ENCODE measurements at regions not wholly inside any gene's neighbourhood (a gene's known extent, or its start where the extent isn't known, plus 50 kb on each side); places are given as distances from the start of the nearest gene placed in this dataset.

DNA sequence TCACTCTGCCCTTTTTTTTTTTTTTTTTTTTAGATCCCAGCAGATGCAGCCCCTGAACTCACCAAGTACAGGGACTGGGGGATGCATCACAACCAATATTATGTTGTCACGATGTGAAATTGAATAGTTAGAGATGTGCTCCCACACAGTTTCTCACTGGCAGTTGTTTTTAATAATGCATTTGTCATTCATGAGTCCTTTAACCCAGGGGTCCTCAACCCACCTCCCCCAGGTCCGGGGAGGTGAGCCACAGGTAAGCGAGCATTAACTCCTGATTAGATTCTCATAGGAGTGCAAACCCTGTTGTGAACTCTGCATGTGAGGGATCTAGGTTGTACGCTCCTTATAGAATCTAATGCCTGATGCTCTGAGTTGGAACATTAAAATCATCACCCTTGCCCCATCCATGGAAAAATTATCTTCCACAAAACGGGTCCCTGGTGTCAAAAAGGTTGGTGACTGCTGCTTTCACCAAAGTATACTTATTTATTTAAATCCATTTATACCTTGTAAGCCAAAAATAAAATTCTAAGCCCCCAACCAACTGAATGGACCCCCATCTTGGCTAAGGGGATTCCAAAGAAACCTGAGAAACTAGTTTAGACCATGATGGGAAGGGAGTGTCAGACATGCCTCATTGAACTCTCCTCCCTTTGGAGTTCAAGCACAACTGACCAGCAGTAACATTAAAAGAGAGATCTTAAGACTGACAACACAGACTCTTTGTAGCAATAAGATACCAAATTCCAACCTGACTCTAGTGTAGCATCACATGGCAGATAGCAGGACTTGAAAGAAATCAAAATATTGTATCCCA, 119.3 kb upstream of the ATP1A1 start:
- H3K9me3 Mint-ChIP-seq = no peaks in the 10 kb centered on the region
- Histone ChIP-seq H3K4me1 (ENCODE audit: control insufficient read depth in 1 of 2, extremely low read depth in 1 of 2, insufficient read depth in 2 of 2, low read length in 2 of 2) (no peaks in the 10 kb centered on the region), H3K4me3 (ENCODE audit: control insufficient read depth in 1 of 2, extremely low read depth in 1 of 2, low read length in 1 of 2) (no peak overlapping the region), H3K9me3 (no peaks in the 10 kb centered on the region), H3K27me3 (replicated peaks in 1 of 2; ENCODE audit: control insufficient read depth in 2 of 2, extremely low read depth in 1 of 2, insufficient read depth in 2 of 2, low read length in 1 of 2) (peaks cover 0 to 3% of the 10 kb centered on the region in 2 experiments), H3K27ac (ENCODE audit: low read length) (no peak overlapping the region), H3K36me3 (ENCODE audit: control insufficient read depth in 2 of 2, extremely low read depth in 1 of 2, insufficient read depth in 1 of 2, low read length in 1 of 2) (no peaks in the 10 kb centered on the region)
- no peaks in the 10 kb centered on the region for H3K27me3 Mint-ChIP-seq
- peaks cover 0 to 15% (median 3%) of the 10 kb centered on the region in 3 donors for H3K4me1 Mint-ChIP-seq
- CTCF ChIA-PET = no interaction called here
- no peak for ATAC-seq (replicated peaks in 1 of 4)
- DNase-seq = no peak
- no peak overlapping the region for H3K4me3 Mint-ChIP-seq
- H3K27ac Mint-ChIP-seq = no peak overlapping the region
- no peaks in the 10 kb centered on the region for H3K36me3 Mint-ChIP-seq
- no CpG with 5 or more reads among the region's 5 CpGs for WGBS (ENCODE audit: insufficient coverage)
- POLR2A ChIA-PET = no interaction called here

DNA sequence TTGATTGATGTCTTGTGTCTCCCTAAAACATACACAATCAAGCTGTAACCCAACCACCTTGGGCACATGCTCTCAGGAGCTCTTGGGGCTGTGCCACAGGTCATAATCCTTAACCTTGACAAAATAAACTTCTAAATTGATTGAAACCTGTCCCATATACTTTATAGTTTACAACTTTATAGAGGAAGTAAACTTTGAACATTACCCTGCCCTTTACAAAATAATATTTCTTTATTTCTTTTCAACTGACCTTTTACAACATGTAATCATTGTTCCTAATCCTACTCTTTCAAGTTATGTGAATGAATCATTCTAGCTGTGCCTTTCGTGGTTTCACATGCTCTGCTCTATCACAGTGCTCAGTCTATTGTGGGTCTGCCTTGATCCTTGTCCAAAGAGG, 118.3 kb upstream of the ATP1A1 start:
- ChIA-PET POLR2A (no interaction called here), CTCF (no interaction called here)
- Mint-ChIP-seq H3K27me3 (no peaks in the 10 kb centered on the region), H3K4me3 (no peak overlapping the region), H3K27ac (peak overlapping the region in 1 of 2 donors; percentile 41), H3K4me1 (peaks cover 3 to 17% (median 5%) of the 10 kb centered on the region in 3 donors), H3K36me3 (no peaks in the 10 kb centered on the region), H3K9me3 (no peaks in the 10 kb centered on the region)
- no peak for ATAC-seq (replicated peaks in 1 of 4)
- H3K36me3 ChIP-seq (ENCODE audit: control insufficient read depth in 2 of 2, extremely low read depth in 1 of 2, insufficient read depth in 1 of 2, low read length in 1 of 2) = no peaks in the 10 kb centered on the region
- no peak overlapping the region for H3K27ac ChIP-seq (ENCODE audit: low read length)
- no CpG with 5 or more reads among the region's 1 CpG for WGBS (ENCODE audit: insufficient coverage)
- H3K27me3 ChIP-seq (replicated peaks in 1 of 2; ENCODE audit: control insufficient read depth in 2 of 2, extremely low read depth in 1 of 2, insufficient read depth in 2 of 2, low read length in 1 of 2) = peaks cover 0 to 3% of the 10 kb centered on the region in 2 experiments
- no peak for DNase-seq
- H3K4me3 ChIP-seq (ENCODE audit: control insufficient read depth in 1 of 2, extremely low read depth in 1 of 2, low read length in 1 of 2) = no peak overlapping the region
- no peaks in the 10 kb centered on the region for H3K9me3 ChIP-seq
- H3K4me1 ChIP-seq (ENCODE audit: control insufficient read depth in 1 of 2, extremely low read depth in 1 of 2, insufficient read depth in 2 of 2, low read length in 2 of 2) = no peaks in the 10 kb centered on the region

DNA sequence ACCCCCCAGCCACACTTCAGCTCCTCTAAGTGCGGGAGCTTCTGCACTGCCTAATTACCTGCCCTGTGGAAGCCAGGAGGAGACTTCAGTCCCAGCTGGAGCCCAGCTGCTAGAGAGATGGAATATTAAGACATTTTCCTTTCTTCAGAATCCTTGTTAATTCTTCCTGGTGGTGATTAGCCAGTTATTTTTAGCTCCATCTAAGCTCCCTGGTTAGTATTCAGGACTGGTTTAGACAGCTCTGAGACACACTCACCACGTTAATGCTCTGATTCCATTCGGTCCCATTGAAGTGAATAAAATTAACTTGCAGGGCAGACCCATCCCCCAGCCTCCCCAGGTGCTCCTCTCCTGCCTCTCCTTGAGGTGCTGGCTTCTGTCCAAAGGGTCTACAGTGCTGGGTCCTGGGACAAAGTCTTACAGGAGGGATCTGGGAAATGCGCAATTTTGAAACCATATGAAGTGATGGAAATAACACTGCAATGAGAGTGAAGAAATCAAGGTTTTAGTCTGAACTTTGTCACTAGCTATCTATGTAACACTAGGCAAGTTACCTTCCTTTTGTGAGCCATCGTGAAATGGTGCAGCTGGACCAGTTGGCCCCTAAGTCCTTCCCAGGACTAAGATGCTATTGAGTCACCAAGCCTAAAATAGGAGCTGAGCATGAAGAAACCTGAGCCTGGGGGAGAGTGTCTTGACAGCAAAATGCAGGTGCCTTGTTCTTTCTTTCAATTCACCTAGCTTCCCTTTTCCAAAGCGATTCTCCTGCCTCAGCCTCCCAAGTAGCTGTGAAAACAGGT, 117.4 kb upstream of the ATP1A1 start:
- H3K27me3 Mint-ChIP-seq = no peaks in the 10 kb centered on the region
- no peaks in the 10 kb centered on the region for H3K36me3 ChIP-seq (ENCODE audit: control insufficient read depth in 2 of 2, extremely low read depth in 1 of 2, insufficient read depth in 1 of 2, low read length in 1 of 2)
- no peaks in the 10 kb centered on the region for H3K9me3 ChIP-seq
- no peaks in the 10 kb centered on the region for H3K4me1 ChIP-seq (ENCODE audit: control insufficient read depth in 1 of 2, extremely low read depth in 1 of 2, insufficient read depth in 2 of 2, low read length in 2 of 2)
- H3K4me1 Mint-ChIP-seq = peaks cover 9 to 19% (median 11%) of the 10 kb centered on the region in 3 donors
- ATAC-seq (replicated peaks in 1 of 4) = no peak
- no peaks in the 10 kb centered on the region for H3K36me3 Mint-ChIP-seq
- 100% methylated on average over 1 of the region's 6 CpGs for WGBS (ENCODE audit: insufficient coverage)
- peaks cover 0 to 3% of the 10 kb centered on the region in 2 experiments for H3K27me3 ChIP-seq (replicated peaks in 1 of 2; ENCODE audit: control insufficient read depth in 2 of 2, extremely low read depth in 1 of 2, insufficient read depth in 2 of 2, low read length in 1 of 2)
- no peaks in the 10 kb centered on the region for H3K9me3 Mint-ChIP-seq
- H3K4me3 Mint-ChIP-seq = no peak overlapping the region
- H3K4me3 ChIP-seq (ENCODE audit: control insufficient read depth in 1 of 2, extremely low read depth in 1 of 2, low read length in 1 of 2) = no peak overlapping the region
- no peak overlapping the region for H3K27ac ChIP-seq (ENCODE audit: low read length)
- H3K27ac Mint-ChIP-seq = no peak overlapping the region
- POLR2A ChIA-PET = no interaction called here
- DNase-seq = no peak
- CTCF ChIA-PET = no interaction called here

GRCh38 chr1:116256286-116256649, 116.8 kb upstream of the ATP1A1 start:
- no peak for ATAC-seq (replicated peaks in 1 of 4)
- H3K4me3 ChIP-seq (ENCODE audit: control insufficient read depth in 1 of 2, extremely low read depth in 1 of 2, low read length in 1 of 2) = no peak overlapping the region
- no peaks in the 10 kb centered on the region for H3K9me3 Mint-ChIP-seq
- peaks cover 0 to 3% of the 10 kb centered on the region in 2 experiments for H3K27me3 ChIP-seq (replicated peaks in 1 of 2; ENCODE audit: control insufficient read depth in 2 of 2, extremely low read depth in 1 of 2, insufficient read depth in 2 of 2, low read length in 1 of 2)
- no peak overlapping the region for H3K27ac Mint-ChIP-seq
- ChIA-PET POLR2A (no interaction called here), CTCF (no interaction called here)
- 33% methylated on average over 1 of the region's 2 CpGs for WGBS (ENCODE audit: insufficient coverage)
- peaks cover 12 to 25% (median 17%) of the 10 kb centered on the region in 3 donors for H3K4me1 Mint-ChIP-seq
- H3K27ac ChIP-seq (ENCODE audit: low read length) = no peak overlapping the region
- DNase-seq = no peak
- no peaks in the 10 kb centered on the region for H3K4me1 ChIP-seq (ENCODE audit: control insufficient read depth in 1 of 2, extremely low read depth in 1 of 2, insufficient read depth in 2 of 2, low read length in 2 of 2)
- H3K9me3 ChIP-seq = no peaks in the 10 kb centered on the region
- H3K36me3 ChIP-seq (ENCODE audit: control insufficient read depth in 2 of 2, extremely low read depth in 1 of 2, insufficient read depth in 1 of 2, low read length in 1 of 2) = no peaks in the 10 kb centered on the region
- H3K36me3 Mint-ChIP-seq = no peaks in the 10 kb centered on the region
- no peak overlapping the region for H3K4me3 Mint-ChIP-seq
- no peaks in the 10 kb centered on the region for H3K27me3 Mint-ChIP-seq

DNA sequence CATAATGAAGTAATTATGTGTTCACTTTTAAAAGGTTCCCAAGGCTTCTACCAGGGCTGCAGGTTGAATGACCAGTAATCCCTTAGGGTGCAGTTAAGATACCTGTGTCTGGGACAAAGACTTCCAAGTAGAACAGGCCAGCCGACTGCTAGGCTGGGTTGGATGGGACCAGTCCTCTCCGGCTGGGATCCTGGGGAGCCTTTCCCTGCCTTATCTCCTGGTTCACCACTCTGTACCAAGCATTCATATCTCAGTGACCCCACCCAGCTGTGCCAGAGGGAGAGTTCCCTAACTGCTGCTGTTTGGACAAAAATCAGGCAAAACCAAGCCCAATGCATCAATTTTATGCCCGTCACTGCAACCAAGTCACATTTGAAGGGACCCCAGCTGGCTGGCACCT, 116.2 kb upstream of the ATP1A1 start:
- no peak for ATAC-seq (replicated peaks in 1 of 4)
- H3K27me3 ChIP-seq (replicated peaks in 1 of 2; ENCODE audit: control insufficient read depth in 2 of 2, extremely low read depth in 1 of 2, insufficient read depth in 2 of 2, low read length in 1 of 2) = peaks cover 0 to 3% of the 10 kb centered on the region in 2 experiments
- no peaks in the 10 kb centered on the region for H3K27me3 Mint-ChIP-seq
- no peaks in the 10 kb centered on the region for H3K9me3 ChIP-seq
- CTCF ChIA-PET = no interaction called here
- no peaks in the 10 kb centered on the region for H3K9me3 Mint-ChIP-seq
- no peak overlapping the region for H3K4me3 Mint-ChIP-seq
- WGBS (ENCODE audit: insufficient coverage) = 93% methylated on average over 2 of the region's 3 CpGs
- no peak overlapping the region for H3K27ac Mint-ChIP-seq
- peaks cover 15 to 31% (median 20%) of the 10 kb centered on the region in 3 donors for H3K4me1 Mint-ChIP-seq
- POLR2A ChIA-PET = no interaction called here
- H3K36me3 Mint-ChIP-seq = no peaks in the 10 kb centered on the region
- no peaks in the 10 kb centered on the region for H3K4me1 ChIP-seq (ENCODE audit: control insufficient read depth in 1 of 2, extremely low read depth in 1 of 2, insufficient read depth in 2 of 2, low read length in 2 of 2)
- H3K36me3 ChIP-seq (ENCODE audit: control insufficient read depth in 2 of 2, extremely low read depth in 1 of 2, insufficient read depth in 1 of 2, low read length in 1 of 2) = no peaks in the 10 kb centered on the region
- no peak for DNase-seq
- H3K4me3 ChIP-seq (ENCODE audit: control insufficient read depth in 1 of 2, extremely low read depth in 1 of 2, low read length in 1 of 2) = no peak overlapping the region
- H3K27ac ChIP-seq (ENCODE audit: low read length) = no peak overlapping the region

GRCh38 chr1:116257341-116257767, 115.7 kb upstream of the ATP1A1 start:
- ChIA-PET CTCF (no interaction called here), POLR2A (no interaction called here)
- H3K27ac Mint-ChIP-seq = no peak overlapping the region
- H3K36me3 ChIP-seq (ENCODE audit: control insufficient read depth in 2 of 2, extremely low read depth in 1 of 2, insufficient read depth in 1 of 2, low read length in 1 of 2) = no peaks in the 10 kb centered on the region
- WGBS (ENCODE audit: insufficient coverage) = no CpG with 5 or more reads among the region's 3 CpGs
- H3K27me3 ChIP-seq (replicated peaks in 1 of 2; ENCODE audit: control insufficient read depth in 2 of 2, extremely low read depth in 1 of 2, insufficient read depth in 2 of 2, low read length in 1 of 2) = peaks cover 0 to 3% of the 10 kb centered on the region in 2 experiments
- no peaks in the 10 kb centered on the region for H3K36me3 Mint-ChIP-seq
- H3K4me1 ChIP-seq (ENCODE audit: control insufficient read depth in 1 of 2, extremely low read depth in 1 of 2, insufficient read depth in 2 of 2, low read length in 2 of 2) = peaks cover 0 to 1% of the 10 kb centered on the region in 2 experiments
- no peaks in the 10 kb centered on the region for H3K9me3 ChIP-seq
- H3K4me1 Mint-ChIP-seq = peaks cover 20 to 35% (median 24%) of the 10 kb centered on the region in 3 donors
- H3K9me3 Mint-ChIP-seq = no peaks in the 10 kb centered on the region
- DNase-seq = no peak
- no peak for ATAC-seq (replicated peaks in 1 of 4)
- H3K27ac ChIP-seq (ENCODE audit: low read length) = no peak overlapping the region
- no peaks in the 10 kb centered on the region for H3K27me3 Mint-ChIP-seq
- no peak overlapping the region for H3K4me3 Mint-ChIP-seq
- no peak overlapping the region for H3K4me3 ChIP-seq (ENCODE audit: control insufficient read depth in 1 of 2, extremely low read depth in 1 of 2, low read length in 1 of 2)
